Fibroblast of the conjunctiva (primary cell): ENCODE measurements at regions not wholly inside any gene's neighbourhood (a gene's known extent, or its start where the extent isn't known, plus 50 kb on each side); places are given as distances from the start of the nearest gene placed in this dataset.

Experiments used
- DNase-seq: peaks from one replicate; pipeline ENCODE4 v3.0.0-alpha.2; 2010; ENCODE audit warnings: low read depth

- no peak for DNase-seq
Observed at GRCh38 chr16:73683804-73684203, 612.8 kb upstream of the PSMD7 start.

- DNase-seq, result no peak
Observed at GRCh38 chr16:73672135-73672534, 624.2 kb upstream of the ZFHX3 start.

GRCh38 chr16:73670836-73671820 is 623.2 kb upstream of the ZFHX3 start:
- no peak for DNase-seq

- no peak for DNase-seq
Observed at GRCh38 chr16:73669535-73670274, 621.8 kb upstream of the ZFHX3 start.

- no peak for DNase-seq
Observed at GRCh38 chr16:73663720-73664119, 615.8 kb upstream of the ZFHX3 start.

- DNase-seq, result no peak
Observed at GRCh38 chr16:73636196-73636595, 588.3 kb upstream of the ZFHX3 start.

GRCh38 chr16:73629011-73629410 is 581.1 kb upstream of the ZFHX3 start:
- DNase-seq, result no peak

- DNase-seq, result no peak
Observed at GRCh38 chr16:73617738-73618137, 569.8 kb upstream of the ZFHX3 start.

GRCh38 chr16:73616770-73617169 is 568.8 kb upstream of the ZFHX3 start:
- no peak for DNase-seq

GRCh38 chr16:73616166-73616753 is 568.3 kb upstream of the ZFHX3 start:
- no peak for DNase-seq

GRCh38 chr16:73615071-73615940 is 567.4 kb upstream of the ZFHX3 start:
- DNase-seq, result no peak

- no peak for DNase-seq
Observed at GRCh38 chr16:73614131-73614530, 566.2 kb upstream of the ZFHX3 start.

- DNase-seq, result no peak
Observed at GRCh38 chr16:73610605-73611156, 562.8 kb upstream of the ZFHX3 start.

- no peak for DNase-seq
Observed at GRCh38 chr16:73610160-73610559, 562.2 kb upstream of the ZFHX3 start.

- DNase-seq, result no peak
Observed at GRCh38 chr16:73608911-73609310, 561.0 kb upstream of the ZFHX3 start.

- no peak for DNase-seq
Observed at GRCh38 chr16:73605309-73605708, 557.4 kb upstream of the ZFHX3 start.

- no peak for DNase-seq
Observed at GRCh38 chr16:73601911-73602310, 554.0 kb upstream of the ZFHX3 start.

- no peak for DNase-seq
Observed at GRCh38 chr16:73599870-73600269, 551.9 kb upstream of the ZFHX3 start.

GRCh38 chr16:73599351-73599750 is 551.4 kb upstream of the ZFHX3 start:
- DNase-seq, result no peak

GRCh38 chr16:73584157-73584556 is 536.2 kb upstream of the ZFHX3 start:
- no peak for DNase-seq

- no peak for DNase-seq
Observed at GRCh38 chr16:73572135-73572828, 524.4 kb upstream of the ZFHX3 start.
